Breast epithelium (tissue), 4 donors: ENCODE measurements at regions not wholly inside any gene's neighbourhood (a gene's known extent, or its start where the extent isn't known, plus 50 kb on each side); places are given as distances from the start of the nearest gene placed in this dataset.

Source experiments
- DNase-seq, 2 donors: peaks; one replicate each; pipeline ENCODE4 v3.0.0-alpha.2; 2019; ENCODE audit warnings: low spot score in 2 of 2
- H3K27ac ChIP-seq, 2 donors: fragments of 200-600 bp; sonication (generic) in 1 of 2; one replicate each; pipeline ENCODE4 v1.5.1; 2016 to 2019; ENCODE audit warnings: mild to moderate bottlenecking in 1 of 2
- H3K27me3 ChIP-seq, 2 donors: fragments of 200-600 bp; sonication (generic) in 1 of 2; one replicate each; pipeline versions ENCODE4 v1.5.1 to v1.6.0; 2017 to 2019; ENCODE audit warnings: control low read depth in 1 of 2, mild to moderate bottlenecking in 1 of 2
- H3K36me3 ChIP-seq: fragments of 200-600 bp; one replicate; pipeline ENCODE4 v1.5.1; 2019
- H3K4me1 ChIP-seq, 2 donors: fragments of 200-600 bp; sonication (generic); one replicate each; pipeline ENCODE4 v1.5.1; 2016 to 2019; ENCODE audit warnings: control low read depth in 1 of 2
- H3K4me3 ChIP-seq, 3 donors: fragments of 200-600 bp; sonication (generic); 1 replicate in 2 of 3; 2 replicates in 1 of 3; pipeline ENCODE4 v1.5.1; 2016 to 2019; ENCODE audit warnings: mild to moderate bottlenecking in 3 of 3, moderate library complexity in 2 of 3
- H3K9me3 ChIP-seq, 2 donors: fragments of 200-600 bp; sonication (generic) in 1 of 2; one replicate each; pipeline ENCODE4 v1.5.1; 2016 to 2019; ENCODE audit warnings: control low read depth in 1 of 2
- CTCF ChIP-seq, 3 donors: fragments of 450-650 bp; IDR thresholded peaks; one replicate each; pipeline ENCODE4 v1.5.1; 2016 to 2017; ENCODE audit warnings: antibody characterized with exemption in 3 of 3, mild to moderate bottlenecking in 3 of 3, moderate library complexity in 3 of 3
- POLR2A ChIP-seq: fragments of 450-650 bp; IDR thresholded peaks from one replicate; pipeline ENCODE4 v1.6.1; 2016; ENCODE audit warnings: antibody characterized with exemption, mild to moderate bottlenecking, moderate library complexity
- POLR2AphosphoS5 ChIP-seq, 3 donors: sonication (generic); formaldehyde crosslinking; IDR thresholded peaks; one replicate each; pipeline ENCODE4 v1.6.1; 2017; ENCODE audit warnings: antibody characterized with exemption in 3 of 3
- intact Hi-C: fragments of 100-400 bp; cut with DNase I; formaldehyde crosslinking; loops from one replicate; pipeline ENCODE4 v1.15.1; 2023; ENCODE audit warnings: low total_unique reads

GRCh38 chr6:66226109-66226508 is 519.1 kb upstream of the EYS start:
- TF ChIP-seq CTCF (IDR thresholded peaks at IDR 0.05) (no peak), POLR2AphosphoS5 (IDR thresholded peaks at IDR 0.05) (no peak), POLR2A (no peak)
- no peaks in the 10 kb centered on the region for H3K36me3 ChIP-seq
- H3K9me3 ChIP-seq = no peaks in the 10 kb centered on the region
- H3K4me3 ChIP-seq = no peak overlapping the region
- no peak overlapping the region for H3K27ac ChIP-seq
- H3K4me1 ChIP-seq = no peaks in the 10 kb centered on the region
- no peaks in the 10 kb centered on the region for H3K27me3 ChIP-seq
- intact Hi-C loops = no loop called here
- no peak for DNase-seq

- no peak overlapping the region for H3K27ac ChIP-seq
- H3K4me1 ChIP-seq = no peaks in the 10 kb centered on the region
- peaks cover 7% of the 10 kb centered on the region in 2 donors for H3K9me3 ChIP-seq
- H3K27me3 ChIP-seq = no peaks in the 10 kb centered on the region
- H3K4me3 ChIP-seq = no peak overlapping the region
- H3K36me3 ChIP-seq = no peaks in the 10 kb centered on the region
- DNase-seq = no peak
- intact Hi-C loops = no loop called here
- TF ChIP-seq POLR2A (no peak), POLR2AphosphoS5 (IDR thresholded peaks at IDR 0.05) (no peak), CTCF (IDR thresholded peaks at IDR 0.05) (no peak)
Observed at GRCh38 chr6:66210964-66211363, 503.9 kb upstream of the EYS start.

GRCh38 chr6:66200390-66200789 is 493.4 kb upstream of the EYS start:
- Histone ChIP-seq H3K27me3 (no peaks in the 10 kb centered on the region), H3K4me1 (no peaks in the 10 kb centered on the region), H3K36me3 (no peaks in the 10 kb centered on the region), H3K9me3 (peaks cover 0 to 11% of the 10 kb centered on the region in 2 donors), H3K27ac (no peak overlapping the region), H3K4me3 (no peak overlapping the region)
- no peak for DNase-seq
- no peak for TF ChIP-seq CTCF (IDR thresholded peaks at IDR 0.05)
- no peak for TF ChIP-seq POLR2AphosphoS5 (IDR thresholded peaks at IDR 0.05)
- TF ChIP-seq POLR2A = no peak
- intact Hi-C loops = no loop called here

GRCh38 chr6:66199171-66199570 is 492.1 kb upstream of the EYS start:
- no peaks in the 10 kb centered on the region for H3K4me1 ChIP-seq
- H3K4me3 ChIP-seq = no peak overlapping the region
- no peak overlapping the region for H3K27ac ChIP-seq
- no peak for DNase-seq
- H3K9me3 ChIP-seq = peaks cover 0 to 11% of the 10 kb centered on the region in 2 donors
- TF ChIP-seq POLR2AphosphoS5 (IDR thresholded peaks at IDR 0.05) = no peak
- no peak for TF ChIP-seq POLR2A
- no peak for TF ChIP-seq CTCF (IDR thresholded peaks at IDR 0.05)
- intact Hi-C loops = no loop called here
- H3K27me3 ChIP-seq = no peaks in the 10 kb centered on the region
- H3K36me3 ChIP-seq = no peaks in the 10 kb centered on the region

- no peak overlapping the region for H3K27ac ChIP-seq
- no peaks in the 10 kb centered on the region for H3K4me1 ChIP-seq
- H3K4me3 ChIP-seq = no peak overlapping the region
- peaks cover 0 to 11% of the 10 kb centered on the region in 2 donors for H3K9me3 ChIP-seq
- TF ChIP-seq CTCF (IDR thresholded peaks at IDR 0.05) (no peak), POLR2AphosphoS5 (IDR thresholded peaks at IDR 0.05) (no peak), POLR2A (no peak)
- no peaks in the 10 kb centered on the region for H3K36me3 ChIP-seq
- DNase-seq = no peak
- no peaks in the 10 kb centered on the region for H3K27me3 ChIP-seq
- intact Hi-C loops = no loop called here
Observed at GRCh38 chr6:66198062-66198624, 491.1 kb upstream of the EYS start.
